GM12891 (cell line): ENCODE measurements at regions not wholly inside any gene's neighbourhood (a gene's known extent, or its start where the extent isn't known, plus 50 kb on each side); places are given as distances from the start of the nearest gene placed in this dataset.

ENCODE experiments used
- PAX5 ChIP-seq: IDR thresholded peaks from 2 replicates; pipeline ENCODE4 v1.6.1; 2011; ENCODE audit warnings: low read length, moderate library complexity, mild to moderate bottlenecking; ENCODE audit not compliant: insufficient read depth, severe bottlenecking
- POLR2A ChIP-seq: IDR thresholded peaks from 2 replicates; pipeline ENCODE4 v1.6.1; 2011; ENCODE audit warnings: low read depth, low read length, control low read depth
- POLR2AphosphoS5 ChIP-seq: IDR thresholded peaks from 2 replicates; pipeline ENCODE4 v1.6.1; 2011; ENCODE audit warnings: low read depth, low read length, control low read depth
- POU2F2 ChIP-seq: IDR thresholded peaks from 2 replicates; pipeline ENCODE4 v1.6.1; 2011; ENCODE audit warnings: low read depth, mild to moderate bottlenecking, control low read depth, low read length, moderate library complexity
- SPI1 ChIP-seq: IDR thresholded peaks from 2 replicates; pipeline ENCODE4 v1.6.1; 2011; ENCODE audit warnings: low read depth, low read length, control low read depth
- TAF1 ChIP-seq: IDR thresholded peaks from 2 replicates; pipeline ENCODE4 v1.6.1; 2011; ENCODE audit warnings: low read depth, low read length, control low read depth

DNA sequence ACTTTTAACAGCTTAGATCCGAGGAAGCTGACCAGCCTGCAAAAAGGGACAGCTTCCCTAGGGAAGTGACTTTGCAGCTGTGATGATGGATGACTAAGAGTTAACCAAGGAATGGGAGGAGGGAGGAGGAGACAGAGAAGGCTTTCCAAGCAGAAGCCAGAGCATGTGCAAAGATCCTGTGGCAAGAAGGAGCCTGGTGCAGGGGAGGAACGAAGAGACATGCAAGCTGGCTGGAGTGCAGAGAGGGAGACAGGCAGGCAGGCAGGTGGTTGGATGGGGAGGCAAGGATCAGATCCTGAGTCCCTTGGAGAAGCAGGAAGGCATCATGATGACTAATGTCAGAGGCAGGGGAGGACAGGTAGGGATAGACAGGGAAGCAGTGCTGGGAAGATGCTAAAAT, 148.8 kb downstream of the PFKFB3 start:
- no peak for TF ChIP-seq SPI1
- no peak for TF ChIP-seq POLR2A
- TF ChIP-seq TAF1: no peak
- TF ChIP-seq POU2F2: no peak
- TF ChIP-seq POLR2AphosphoS5: no peak
- no peak for TF ChIP-seq PAX5
